Thoracic aorta (tissue), 2 donors: ENCODE measurements at regions not wholly inside any gene's neighbourhood (a gene's known extent, or its start where the extent isn't known, plus 50 kb on each side); places are given as distances from the start of the nearest gene placed in this dataset.

Source experiments
- ATAC-seq: fragments of 150-250 bp; one replicate; pipeline ENCODE4 v1.8.0; 2017; ENCODE audit warnings: low read depth; ENCODE audit not compliant: insufficient number of reproducible peaks, low FRiP score
- DNase-seq: peaks from one replicate; pipeline ENCODE4 v3.0.0-alpha.2; 2020; ENCODE audit warnings: low spot score
- H3K27ac ChIP-seq, 2 donors: fragments of 200-600 bp; sonication (generic); 1 replicate in 1 of 2; 2 replicates in 1 of 2; pipeline ENCODE4 v1.5.1; 2016; ENCODE audit warnings: mild to moderate bottlenecking in 2 of 2, moderate library complexity in 2 of 2
- H3K27me3 ChIP-seq: fragments of 200-600 bp; sonication (generic); replicated peaks from 2 replicates; pipeline ENCODE4 v1.6.0; 2016; ENCODE audit warnings: mild to moderate bottlenecking; ENCODE audit not compliant: insufficient read depth
- H3K36me3 ChIP-seq: fragments of 200-600 bp; sonication (generic); one replicate; pipeline ENCODE4 v1.5.1; 2016
- H3K4me1 ChIP-seq, 2 donors: fragments of 200-600 bp; sonication (generic); 1 replicate in 1 of 2; 2 replicates in 1 of 2; pipeline versions ENCODE4 v1.5.1 to v1.6.0; 2016; ENCODE audit warnings: low read depth in 2 of 2, mild to moderate bottlenecking in 1 of 2; ENCODE audit not compliant: control insufficient read depth in 1 of 2
- H3K4me3 ChIP-seq: fragments of 200-600 bp; sonication (generic); 2 replicates; pipeline ENCODE4 v1.5.1; 2016; ENCODE audit warnings: mild to moderate bottlenecking
- H3K9me3 ChIP-seq: fragments of 200-600 bp; sonication (generic); 2 replicates; pipeline ENCODE4 v1.5.1; 2016
- CTCF ChIP-seq: fragments of 200-600 bp; sonication (generic); IDR thresholded peaks from one replicate; pipeline ENCODE4 v1.5.1; 2019; ENCODE audit warnings: antibody characterized with exemption

DNA sequence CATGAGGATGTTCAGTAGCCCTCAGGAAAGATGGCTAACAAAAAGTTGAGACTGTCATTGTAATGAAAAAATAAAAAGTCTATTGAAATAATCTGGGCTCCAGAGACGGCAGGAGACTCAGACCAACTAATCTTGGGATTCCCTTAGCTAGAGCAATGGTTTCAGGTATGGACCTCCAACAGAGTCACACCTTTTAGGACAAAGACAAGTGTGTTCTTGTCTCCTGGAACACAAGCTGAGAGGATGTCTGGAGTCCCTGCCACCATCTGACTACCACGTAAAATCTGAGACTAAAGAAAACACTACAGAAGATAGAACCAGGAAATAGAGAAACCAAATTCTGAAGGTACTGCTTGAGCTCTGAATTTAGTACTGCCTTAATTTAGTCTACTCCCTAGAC is 103.3 kb upstream of the RBBP8 start:
- no peak for TF ChIP-seq CTCF
- ATAC-seq = no peak

DNA sequence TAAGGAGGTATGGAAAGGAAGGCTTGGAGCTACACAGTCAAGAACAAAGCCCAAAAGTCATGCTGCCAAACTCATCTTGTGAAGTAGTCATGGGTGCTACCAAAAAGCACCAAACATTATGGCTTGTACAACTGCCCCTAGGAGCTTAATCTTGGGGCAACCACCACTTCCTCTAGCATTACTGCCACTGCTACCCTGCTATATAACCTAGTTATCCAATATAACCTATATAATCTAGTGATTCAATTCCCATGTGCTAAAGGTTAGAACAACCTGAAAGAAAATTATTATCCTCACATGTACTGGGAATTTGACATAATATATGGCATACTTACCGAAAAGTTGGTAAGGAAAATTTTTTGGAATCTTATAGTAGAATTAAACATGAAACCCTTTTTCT is 102.6 kb upstream of the RBBP8 start:
- Histone ChIP-seq H3K27me3 (no peaks in the 10 kb centered on the region), H3K27ac (no peak overlapping the region), H3K4me1 (no peaks in the 10 kb centered on the region), H3K9me3 (no peaks in the 10 kb centered on the region), H3K36me3 (no peaks in the 10 kb centered on the region), H3K4me3 (no peak overlapping the region)
- no peak for TF ChIP-seq CTCF
- ATAC-seq (no peak), DNase-seq (no peak)

More for the DNA sequence above, 103.3 kb upstream of the RBBP8 start:
- Histone ChIP-seq H3K27ac (no peak overlapping the region), H3K9me3 (no peaks in the 10 kb centered on the region), H3K4me3 (no peak overlapping the region), H3K36me3 (no peaks in the 10 kb centered on the region), H3K27me3 (no peaks in the 10 kb centered on the region), H3K4me1 (no peaks in the 10 kb centered on the region)
- DNase-seq = no peak

DNA sequence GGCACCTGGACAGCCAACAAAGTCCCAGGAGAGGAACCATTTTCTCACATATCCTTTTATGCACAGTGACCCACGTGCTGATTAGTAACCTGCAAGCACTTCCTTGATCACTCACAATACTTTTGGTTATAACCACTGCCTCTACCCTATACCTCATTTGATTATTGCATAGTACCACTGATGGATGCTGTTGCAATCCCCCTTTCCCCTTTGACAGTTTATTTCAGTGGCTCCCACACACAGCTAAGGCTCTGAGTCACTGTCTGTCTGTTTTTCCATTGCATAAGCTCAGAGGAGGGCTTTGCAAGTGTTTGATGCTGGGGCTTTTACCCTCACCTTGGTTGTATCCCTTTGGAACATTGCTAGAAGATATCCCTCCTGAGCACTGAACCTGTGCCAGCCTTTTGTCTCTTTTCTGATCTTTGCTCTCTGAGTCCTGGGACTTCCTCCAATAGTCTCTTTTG is 101.7 kb upstream of the RBBP8 start:
- no peaks in the 10 kb centered on the region for H3K27me3 ChIP-seq
- ATAC-seq (no peak), DNase-seq (no peak)

GRCh38 chr18:22836932-22837331 is 96.2 kb upstream of the RBBP8 start:
- Histone ChIP-seq H3K27me3 (no peaks in the 10 kb centered on the region), H3K9me3 (no peaks in the 10 kb centered on the region), H3K27ac (no peak overlapping the region), H3K36me3 (no peaks in the 10 kb centered on the region), H3K4me3 (no peak overlapping the region), H3K4me1 (no peaks in the 10 kb centered on the region)
- no peak for DNase-seq
- no peak for ATAC-seq
- no peak for TF ChIP-seq CTCF

More for the DNA sequence above, 101.7 kb upstream of the RBBP8 start:
- H3K36me3 ChIP-seq = no peaks in the 10 kb centered on the region
- TF ChIP-seq CTCF = no peak
- H3K4me1 ChIP-seq = no peaks in the 10 kb centered on the region
- H3K27ac ChIP-seq = no peak overlapping the region
- H3K4me3 ChIP-seq = no peak overlapping the region
- no peaks in the 10 kb centered on the region for H3K9me3 ChIP-seq

DNA sequence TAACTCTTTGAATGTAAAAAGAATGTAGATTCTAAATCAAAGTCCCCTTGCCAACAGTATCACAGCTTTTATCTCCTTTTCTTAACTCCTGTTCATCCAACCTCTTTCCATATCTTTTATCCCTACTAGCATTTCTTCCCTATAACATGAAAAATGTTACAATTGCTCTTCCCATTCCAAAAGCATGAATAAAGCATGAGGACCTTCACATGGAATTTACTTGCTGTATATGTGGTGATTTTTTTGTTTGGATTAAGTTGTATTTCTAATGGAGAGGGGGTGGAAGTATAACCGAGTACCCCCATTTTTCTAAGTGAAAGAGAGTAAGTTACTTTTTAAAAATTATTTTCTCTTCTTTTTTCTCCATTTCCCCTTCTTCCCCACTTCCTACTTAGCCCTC is 94.9 kb upstream of the RBBP8 start:
- Histone ChIP-seq H3K36me3 (no peaks in the 10 kb centered on the region), H3K4me3 (no peak overlapping the region), H3K27ac (no peak overlapping the region), H3K27me3 (no peaks in the 10 kb centered on the region), H3K9me3 (no peaks in the 10 kb centered on the region), H3K4me1 (no peaks in the 10 kb centered on the region)
- DNase-seq (no peak), ATAC-seq (no peak)
- no peak for TF ChIP-seq CTCF
